DND-41 (cell line): ENCODE measurements at regions not wholly inside any gene's neighbourhood (a gene's known extent, or its start where the extent isn't known, plus 50 kb on each side); places are given as distances from the start of the nearest gene placed in this dataset.
A peak's percentile ranks its signal among the peaks of the same experiment; 100 is the strongest.

Experiments used
- ATAC-seq: fragments of 200-7000 bp; cut with Tn5 transposase; 3 replicates; pipeline ENCODE4 v1.9.1; 2021; ENCODE audit warnings: low read depth; ENCODE audit not compliant: insufficient read depth
- DNase-seq: peaks from one replicate; pipeline ENCODE4 v3.0.0-alpha.2; 2020
- H2AFZ ChIP-seq: 2 replicates; pipeline ENCODE4 v1.6.0; 2012; ENCODE audit warnings: low read depth, low read length
- H3K27ac ChIP-seq: 2 replicates; pipeline ENCODE4 v1.5.1; 2012; ENCODE audit warnings: low read length, inconsistent platforms
- H3K27me3 ChIP-seq: fragments of 200-600 bp; sonication (generic); 2 replicates; pipeline ENCODE4 v1.6.0; 2012; ENCODE audit warnings: low read length, mild to moderate bottlenecking, inconsistent platforms; ENCODE audit not compliant: insufficient read depth, poor library complexity
- H3K36me3 ChIP-seq: 2 replicates; pipeline ENCODE4 v1.5.1; 2012; ENCODE audit warnings: low read length, inconsistent platforms; ENCODE audit not compliant: insufficient read depth
- H3K4me1 ChIP-seq: 2 replicates; pipeline ENCODE4 v1.5.1; 2012; ENCODE audit warnings: mild to moderate bottlenecking, low read length; ENCODE audit not compliant: insufficient read depth
- H3K4me2 ChIP-seq: 2 replicates; pipeline ENCODE4 v1.6.0; 2012; ENCODE audit warnings: mild to moderate bottlenecking, moderate library complexity, low read length, inconsistent platforms; ENCODE audit not compliant: insufficient read depth
- H3K4me3 ChIP-seq, 2 experiments: fragments of 200-600 bp in 1 of 2; shearing (Covaris generic) in 1 of 2; 2 replicates each; pipeline ENCODE4 v1.5.1; 2012 to 2016; ENCODE audit warnings: inconsistent platforms in 2 of 2, low read length in 2 of 2, mild to moderate bottlenecking in 2 of 2, low read depth in 1 of 2, moderate library complexity in 1 of 2
- H3K79me2 ChIP-seq: 2 replicates; pipeline ENCODE4 v1.6.0; 2012; ENCODE audit warnings: low read length, inconsistent platforms; ENCODE audit not compliant: insufficient read depth
- H3K9ac ChIP-seq: 2 replicates; pipeline ENCODE4 v1.6.0; 2012; ENCODE audit warnings: low read depth, mild to moderate bottlenecking, inconsistent platforms, low read length, moderate library complexity
- H3K9me3 ChIP-seq: 2 replicates; pipeline ENCODE4 v1.5.1; 2012; ENCODE audit warnings: low read length, moderate library complexity, mild to moderate bottlenecking, inconsistent platforms; ENCODE audit not compliant: insufficient read depth, severe bottlenecking
- H4K20me1 ChIP-seq: 2 replicates; pipeline ENCODE4 v1.6.0; 2012; ENCODE audit warnings: low read length; ENCODE audit not compliant: insufficient read depth
- EZH2 ChIP-seq: IDR thresholded peaks from 3 replicates; pipeline ENCODE4 v1.6.1; 2012; ENCODE audit warnings: borderline replicate concordance, low read depth, mild to moderate bottlenecking, moderate library complexity, low read length, inconsistent platforms; ENCODE audit not compliant: severe bottlenecking
- TF ChIP-seq, protein P1 (sequence below): IDR thresholded peaks from 2 replicates; pipeline ENCODE4 v1.5.1; 2012; ENCODE audit warnings: borderline replicate concordance, low read length, moderate library complexity, mild to moderate bottlenecking; ENCODE audit not compliant: poor library complexity, severe bottlenecking; ENCODE audit errors: extremely low read depth

- TF ChIP-seq, protein P1, sequence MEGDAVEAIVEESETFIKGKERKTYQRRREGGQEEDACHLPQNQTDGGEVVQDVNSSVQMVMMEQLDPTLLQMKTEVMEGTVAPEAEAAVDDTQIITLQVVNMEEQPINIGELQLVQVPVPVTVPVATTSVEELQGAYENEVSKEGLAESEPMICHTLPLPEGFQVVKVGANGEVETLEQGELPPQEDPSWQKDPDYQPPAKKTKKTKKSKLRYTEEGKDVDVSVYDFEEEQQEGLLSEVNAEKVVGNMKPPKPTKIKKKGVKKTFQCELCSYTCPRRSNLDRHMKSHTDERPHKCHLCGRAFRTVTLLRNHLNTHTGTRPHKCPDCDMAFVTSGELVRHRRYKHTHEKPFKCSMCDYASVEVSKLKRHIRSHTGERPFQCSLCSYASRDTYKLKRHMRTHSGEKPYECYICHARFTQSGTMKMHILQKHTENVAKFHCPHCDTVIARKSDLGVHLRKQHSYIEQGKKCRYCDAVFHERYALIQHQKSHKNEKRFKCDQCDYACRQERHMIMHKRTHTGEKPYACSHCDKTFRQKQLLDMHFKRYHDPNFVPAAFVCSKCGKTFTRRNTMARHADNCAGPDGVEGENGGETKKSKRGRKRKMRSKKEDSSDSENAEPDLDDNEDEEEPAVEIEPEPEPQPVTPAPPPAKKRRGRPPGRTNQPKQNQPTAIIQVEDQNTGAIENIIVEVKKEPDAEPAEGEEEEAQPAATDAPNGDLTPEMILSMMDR = no peak
- no peak for TF ChIP-seq EZH2
- DNase-seq (no peak), ATAC-seq (no peak)
- Histone ChIP-seq H3K4me1 (peaks cover 53% of the 10 kb centered on the region), H2AFZ (no peak overlapping the region), H3K79me2 (no peaks in the 10 kb centered on the region), H3K27me3 (no peaks in the 10 kb centered on the region), H3K27ac (peak overlapping the region; percentile 68), H3K9me3 (no peaks in the 10 kb centered on the region), H3K4me2 (no peak overlapping the region), H3K9ac (no peak overlapping the region), H3K4me3 (no peak overlapping the region), H4K20me1 (no peaks in the 10 kb centered on the region), H3K36me3 (no peaks in the 10 kb centered on the region)
Measured at GRCh38 chr14:106776395-106776983, 1250.1 kb downstream of the TMEM121 start.

DNA sequence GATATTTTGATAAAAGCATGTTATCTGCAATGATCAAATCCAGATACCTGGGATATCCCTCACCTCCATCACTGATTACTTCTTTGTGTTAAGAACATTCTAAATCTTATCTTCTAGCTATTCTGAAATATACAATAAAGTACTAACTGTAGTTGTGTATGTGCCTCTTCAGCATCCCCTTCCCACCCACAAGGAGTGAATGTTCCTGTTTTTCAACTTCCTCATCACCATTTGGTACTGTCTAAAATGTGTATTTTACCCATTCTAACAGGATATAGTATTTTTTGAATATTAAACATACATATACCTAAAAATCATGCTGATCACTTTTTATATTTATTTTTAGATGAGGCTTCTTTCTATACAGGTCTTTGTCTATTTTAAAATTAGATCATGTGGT, 1252.6 kb downstream of the TMEM121 start:
- no peak overlapping the region for H3K4me3 ChIP-seq
- H3K27me3 ChIP-seq = no peaks in the 10 kb centered on the region
- H4K20me1 ChIP-seq = no peaks in the 10 kb centered on the region
- H3K4me1 ChIP-seq = peaks cover 28% of the 10 kb centered on the region
- no peaks in the 10 kb centered on the region for H3K79me2 ChIP-seq
- no peaks in the 10 kb centered on the region for H3K36me3 ChIP-seq
- H3K4me2 ChIP-seq = no peak overlapping the region
- no peak for TF ChIP-seq EZH2
- TF ChIP-seq, protein P1 = no peak
- H2AFZ ChIP-seq = no peak overlapping the region; the same call in 1 of the 2 replicates
- no peaks in the 10 kb centered on the region for H3K9me3 ChIP-seq
- H3K27ac ChIP-seq = no peak overlapping the region
- ATAC-seq = no peak
- DNase-seq = no peak
- H3K9ac ChIP-seq = no peak overlapping the region

GRCh38 chr14:106786697-106787096, 1260.3 kb downstream of the TMEM121 start:
- ATAC-seq = no peak

More at GRCh38 chr14:106786697-106787096, 1260.3 kb downstream of the TMEM121 start:
- no peaks in the 10 kb centered on the region for H3K79me2 ChIP-seq
- no peak overlapping the region for H3K9ac ChIP-seq
- no peak overlapping the region for H3K4me2 ChIP-seq
- DNase-seq = no peak
- no peaks in the 10 kb centered on the region for H4K20me1 ChIP-seq
- H3K27me3 ChIP-seq = no peaks in the 10 kb centered on the region
- no peak overlapping the region for H2AFZ ChIP-seq
- TF ChIP-seq, protein P1 = no peak
- TF ChIP-seq EZH2 = no peak
- H3K4me3 ChIP-seq = no peak overlapping the region
- peaks cover 42% of the 10 kb centered on the region for H3K4me1 ChIP-seq
- H3K27ac ChIP-seq = no peak overlapping the region
- H3K9me3 ChIP-seq = no peaks in the 10 kb centered on the region
- no peaks in the 10 kb centered on the region for H3K36me3 ChIP-seq
